Suprapubic skin (tissue), 4 donors: ENCODE measurements at regions not wholly inside any gene's neighbourhood (a gene's known extent, or its start where the extent isn't known, plus 50 kb on each side); places are given as distances from the start of the nearest gene placed in this dataset.

ENCODE experiments used
- DNase-seq, 2 donors: peaks; one replicate each; pipeline ENCODE4 v3.0.0-alpha.2; 2019; ENCODE audit warnings: low spot score in 2 of 2
- H3K27ac ChIP-seq: fragments of 200-600 bp; sonication (generic); one replicate; pipeline ENCODE4 v1.5.1; 2019
- H3K27me3 ChIP-seq: fragments of 200-600 bp; sonication (generic); one replicate; pipeline ENCODE4 v1.5.1; 2019
- H3K36me3 ChIP-seq: fragments of 200-600 bp; sonication (generic); one replicate; pipeline ENCODE4 v1.5.1; 2019
- H3K4me1 ChIP-seq: fragments of 200-600 bp; sonication (generic); one replicate; pipeline ENCODE4 v1.5.1; 2019
- H3K4me3 ChIP-seq: fragments of 200-600 bp; sonication (generic); one replicate; pipeline ENCODE4 v1.5.1; 2019; ENCODE audit warnings: mild to moderate bottlenecking
- H3K9me3 ChIP-seq: fragments of 200-600 bp; sonication (generic); one replicate; pipeline ENCODE4 v1.5.1; 2019
- EP300 ChIP-seq: sonication (generic); formaldehyde crosslinking; IDR thresholded peaks from one replicate; pipeline ENCODE4 v1.6.1; 2017; ENCODE audit warnings: antibody characterized with exemption
- POLR2A ChIP-seq, 2 donors: fragments of 450-650 bp; IDR thresholded peaks; one replicate each; pipeline ENCODE4 v1.6.1; 2017; ENCODE audit warnings: antibody characterized with exemption in 2 of 2, mild to moderate bottlenecking in 2 of 2, moderate library complexity in 2 of 2
- POLR2AphosphoS5 ChIP-seq, 3 donors: sonication (generic); formaldehyde crosslinking; IDR thresholded peaks; one replicate each; pipeline ENCODE4 v1.6.1; 2017; ENCODE audit warnings: antibody characterized with exemption in 3 of 3
- WGBS: methylation state at CpG from one replicate; pipeline ENCODE4 v1.1.5; 2018; 5-methylcytosine and 5-hydroxymethylcytosine counted together
- TF ChIP-seq, protein P1 (sequence below), 2 donors: fragments of 200-600 bp in 1 of 2; fragments of 450-650 bp in 1 of 2; sonication (generic) in 1 of 2; IDR thresholded peaks; one replicate each; pipeline ENCODE4 v1.5.1; 2016 to 2019; ENCODE audit warnings: antibody characterized with exemption in 2 of 2, mild to moderate bottlenecking in 1 of 2, moderate library complexity in 1 of 2

DNA sequence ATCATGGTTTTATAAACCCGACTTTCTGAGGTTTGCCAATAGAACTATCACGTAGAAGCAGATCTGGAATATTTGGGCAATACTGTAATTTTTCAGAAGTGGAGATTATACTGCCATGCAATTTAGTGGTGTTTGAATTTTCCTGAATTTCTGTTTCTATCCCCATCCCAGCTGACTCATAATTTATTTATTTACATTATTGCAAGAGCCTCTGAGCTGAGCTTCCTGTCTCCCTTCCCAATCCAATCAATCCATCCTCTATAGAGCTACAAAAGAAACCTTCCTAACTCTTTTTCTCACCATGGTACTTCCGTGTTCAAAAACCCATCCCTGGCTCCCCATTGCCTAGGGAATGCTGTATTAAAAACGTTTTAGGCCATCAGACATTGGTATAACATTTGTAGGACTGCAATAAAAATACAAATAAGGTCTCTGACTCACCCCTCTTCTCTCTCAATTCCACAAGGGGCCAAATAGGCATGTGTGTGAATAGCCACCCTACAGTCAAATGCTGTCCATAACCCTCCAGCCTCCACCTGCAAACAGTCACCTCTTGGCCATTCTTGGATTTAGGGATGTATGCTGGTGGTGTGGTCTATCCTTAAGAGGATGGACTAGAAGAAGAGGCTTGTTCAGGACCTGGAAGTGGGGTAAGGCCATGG lies 190.7 kb downstream of the CD47 start:
- Histone ChIP-seq H3K27me3 (peaks cover 4% of the 10 kb centered on the region), H3K4me1 (no peaks in the 10 kb centered on the region), H3K4me3 (no peak overlapping the region), H3K27ac (no peak overlapping the region), H3K36me3 (no peaks in the 10 kb centered on the region), H3K9me3 (no peaks in the 10 kb centered on the region)
- no peak for DNase-seq
- TF ChIP-seq, protein P1, sequence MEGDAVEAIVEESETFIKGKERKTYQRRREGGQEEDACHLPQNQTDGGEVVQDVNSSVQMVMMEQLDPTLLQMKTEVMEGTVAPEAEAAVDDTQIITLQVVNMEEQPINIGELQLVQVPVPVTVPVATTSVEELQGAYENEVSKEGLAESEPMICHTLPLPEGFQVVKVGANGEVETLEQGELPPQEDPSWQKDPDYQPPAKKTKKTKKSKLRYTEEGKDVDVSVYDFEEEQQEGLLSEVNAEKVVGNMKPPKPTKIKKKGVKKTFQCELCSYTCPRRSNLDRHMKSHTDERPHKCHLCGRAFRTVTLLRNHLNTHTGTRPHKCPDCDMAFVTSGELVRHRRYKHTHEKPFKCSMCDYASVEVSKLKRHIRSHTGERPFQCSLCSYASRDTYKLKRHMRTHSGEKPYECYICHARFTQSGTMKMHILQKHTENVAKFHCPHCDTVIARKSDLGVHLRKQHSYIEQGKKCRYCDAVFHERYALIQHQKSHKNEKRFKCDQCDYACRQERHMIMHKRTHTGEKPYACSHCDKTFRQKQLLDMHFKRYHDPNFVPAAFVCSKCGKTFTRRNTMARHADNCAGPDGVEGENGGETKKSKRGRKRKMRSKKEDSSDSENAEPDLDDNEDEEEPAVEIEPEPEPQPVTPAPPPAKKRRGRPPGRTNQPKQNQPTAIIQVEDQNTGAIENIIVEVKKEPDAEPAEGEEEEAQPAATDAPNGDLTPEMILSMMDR (IDR thresholded peaks at IDR 0.05): no peak
- TF ChIP-seq POLR2AphosphoS5 (IDR thresholded peaks at IDR 0.05) (no peak), EP300 (no peak), POLR2A (IDR thresholded peaks at IDR 0.05) (no peak)
- WGBS: 77% methylated on average over 4 of the region's 4 CpGs

DNA sequence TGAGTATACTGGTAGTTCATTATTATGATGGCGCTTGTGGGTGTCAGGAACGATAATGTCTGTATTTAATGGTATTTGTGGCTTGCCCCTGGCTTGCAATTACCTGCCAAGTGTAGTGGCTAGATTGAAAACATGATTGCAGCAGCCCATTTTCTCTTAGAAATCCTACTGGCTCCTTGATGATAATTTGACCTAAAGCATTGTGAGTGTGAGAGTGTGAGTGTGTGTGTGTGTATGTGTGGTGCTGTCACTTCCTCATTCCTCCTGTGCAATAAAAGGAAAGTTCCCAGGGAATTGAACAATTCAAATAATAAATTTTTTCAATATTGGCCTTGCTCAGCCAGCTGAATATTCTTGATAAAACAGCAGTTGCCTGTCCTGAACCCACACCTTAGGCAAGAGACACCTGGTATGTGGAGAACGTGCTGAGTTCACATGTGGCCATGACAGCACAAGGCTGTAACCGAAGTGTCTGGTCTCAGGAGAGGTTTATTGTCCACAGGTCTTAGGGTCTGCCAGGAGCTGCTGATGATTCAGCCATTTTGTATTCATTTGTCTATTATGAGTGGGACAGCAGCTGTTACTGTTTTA lies 193.3 kb downstream of the CD47 start:
- Histone ChIP-seq H3K4me1 (no peaks in the 10 kb centered on the region), H3K9me3 (no peaks in the 10 kb centered on the region), H3K4me3 (no peak overlapping the region), H3K27ac (no peak overlapping the region), H3K36me3 (no peaks in the 10 kb centered on the region), H3K27me3 (peaks cover 10% of the 10 kb centered on the region)
- DNase-seq: no peak
- TF ChIP-seq, protein P1 (IDR thresholded peaks at IDR 0.05): no peak
- TF ChIP-seq EP300 (no peak), POLR2AphosphoS5 (IDR thresholded peaks at IDR 0.05) (no peak), POLR2A (IDR thresholded peaks at IDR 0.05) (no peak)
- WGBS: 48% methylated on average over 4 of the region's 4 CpGs

DNA sequence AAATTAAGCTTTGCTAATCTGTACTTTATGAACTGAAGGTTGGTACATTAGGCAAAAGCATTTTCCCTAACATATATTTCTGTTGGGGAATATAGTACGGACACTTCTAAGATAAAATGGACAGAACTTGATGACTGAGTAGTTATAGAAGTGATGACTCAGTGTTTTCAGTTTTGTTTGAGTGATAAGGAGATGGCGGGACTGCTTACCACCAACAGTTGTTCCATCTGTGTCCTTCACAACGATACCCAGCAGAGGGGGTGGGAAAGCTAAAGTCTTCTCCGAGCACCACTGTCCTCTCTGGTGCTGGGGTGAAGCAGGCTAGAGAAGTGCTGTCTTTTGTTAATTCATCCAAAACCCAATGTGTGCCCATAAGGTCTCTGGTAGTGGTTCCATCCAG lies 195.8 kb downstream of the CD47 start:
- no peaks in the 10 kb centered on the region for H3K9me3 ChIP-seq
- 95% methylated on average over 4 of the region's 4 CpGs for WGBS
- TF ChIP-seq POLR2AphosphoS5 (IDR thresholded peaks at IDR 0.05) (no peak), POLR2A (IDR thresholded peaks at IDR 0.05) (no peak), EP300 (no peak)
- TF ChIP-seq, protein P1 (IDR thresholded peaks at IDR 0.05): no peak

DNA sequence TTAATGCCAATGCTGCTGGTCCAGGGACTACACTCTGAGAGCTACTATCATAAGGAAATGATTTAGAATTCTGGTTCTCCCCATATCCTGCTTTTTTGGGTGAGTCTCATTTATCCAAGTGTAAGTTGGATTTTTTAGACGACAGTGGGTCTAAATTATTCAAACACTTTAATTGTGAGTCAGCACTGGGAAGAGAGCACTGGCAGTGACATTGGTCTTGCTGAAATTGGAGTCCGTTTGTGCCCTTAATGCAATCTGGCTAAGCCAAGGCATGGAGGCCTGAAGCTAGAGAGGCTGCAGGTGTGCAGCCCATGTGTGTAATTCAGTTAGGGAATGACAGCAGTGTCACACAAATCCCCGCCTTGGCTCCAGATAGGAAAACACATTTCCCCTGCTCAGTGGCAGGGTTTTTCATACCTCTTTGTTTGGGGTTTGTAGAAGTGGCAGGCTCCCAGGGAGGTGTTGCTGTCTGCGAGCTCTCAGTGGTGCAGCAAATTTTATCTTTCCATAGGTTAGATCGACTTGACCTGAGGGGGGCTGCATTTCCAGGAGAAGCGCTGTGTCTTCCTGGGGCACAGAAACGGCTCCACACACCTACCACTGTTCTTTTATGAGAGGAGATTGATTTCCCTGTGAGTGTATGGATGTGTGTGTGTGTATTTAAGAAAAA lies 197.7 kb downstream of the CD47 start:
- Histone ChIP-seq H3K4me1 (no peaks in the 10 kb centered on the region), H3K27ac (no peak overlapping the region), H3K27me3 (peaks cover 14% of the 10 kb centered on the region), H3K4me3 (no peak overlapping the region), H3K9me3 (no peaks in the 10 kb centered on the region), H3K36me3 (no peaks in the 10 kb centered on the region)
- no peak for DNase-seq
- 64% methylated on average over 7 of the region's 7 CpGs for WGBS
- TF ChIP-seq POLR2AphosphoS5 (IDR thresholded peaks at IDR 0.05) (no peak), POLR2A (IDR thresholded peaks at IDR 0.05) (no peak), EP300 (no peak)
- TF ChIP-seq, protein P1 (IDR thresholded peaks at IDR 0.05): no peak

More for the DNA sequence above, 195.8 kb downstream of the CD47 start:
- no peaks in the 10 kb centered on the region for H3K36me3 ChIP-seq
- no peak overlapping the region for H3K4me3 ChIP-seq
- DNase-seq: no peak
- peaks cover 14% of the 10 kb centered on the region for H3K27me3 ChIP-seq
- no peak overlapping the region for H3K27ac ChIP-seq
- no peaks in the 10 kb centered on the region for H3K4me1 ChIP-seq
